B cell (primary cell): ENCODE measurements at regions not wholly inside any gene's neighbourhood (a gene's known extent, or its start where the extent isn't known, plus 50 kb on each side); places are given as distances from the start of the nearest gene placed in this dataset.

ENCODE experiments used
- EZH2 ChIP-seq: IDR thresholded peaks from 2 replicates; pipeline ENCODE4 v1.6.1; 2012; ENCODE audit warnings: borderline replicate concordance, low read depth, mild to moderate bottlenecking, moderate library complexity, low read length; ENCODE audit not compliant: insufficient read depth, poor library complexity, severe bottlenecking
- TF ChIP-seq, protein P1 (sequence below): fragments of 200-600 bp; IDR thresholded peaks from one replicate; pipeline ENCODE4 v1.8.0; 2022; ENCODE audit warnings: antibody characterized with exemption, mild to moderate bottlenecking

DNA sequence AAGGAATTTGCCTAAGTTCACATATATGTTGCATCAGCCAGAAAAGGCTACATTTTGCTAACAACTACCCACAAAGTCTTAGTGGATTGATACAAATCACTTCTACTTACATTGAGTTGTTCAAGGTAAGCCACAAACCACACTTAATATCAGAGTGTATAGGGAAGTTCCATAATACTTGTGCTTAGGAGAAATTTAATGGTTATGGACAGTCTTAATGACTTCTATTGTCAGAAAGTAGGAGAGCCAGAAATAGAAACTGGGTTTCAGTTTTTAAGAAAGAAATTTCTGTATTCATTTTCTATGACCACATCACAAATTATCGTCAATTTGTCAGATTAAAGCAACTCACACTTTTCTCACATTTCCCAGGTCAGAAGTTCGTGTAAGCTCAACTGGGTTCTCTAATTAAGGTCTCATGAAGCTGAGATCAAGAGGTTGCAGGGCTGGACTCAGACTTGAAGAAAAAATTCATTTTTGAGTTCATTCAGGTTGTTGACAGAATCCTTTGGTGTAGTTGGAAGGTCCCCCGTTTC lies 695.7 kb downstream of the CDH11 start:
- TF ChIP-seq, protein P1, sequence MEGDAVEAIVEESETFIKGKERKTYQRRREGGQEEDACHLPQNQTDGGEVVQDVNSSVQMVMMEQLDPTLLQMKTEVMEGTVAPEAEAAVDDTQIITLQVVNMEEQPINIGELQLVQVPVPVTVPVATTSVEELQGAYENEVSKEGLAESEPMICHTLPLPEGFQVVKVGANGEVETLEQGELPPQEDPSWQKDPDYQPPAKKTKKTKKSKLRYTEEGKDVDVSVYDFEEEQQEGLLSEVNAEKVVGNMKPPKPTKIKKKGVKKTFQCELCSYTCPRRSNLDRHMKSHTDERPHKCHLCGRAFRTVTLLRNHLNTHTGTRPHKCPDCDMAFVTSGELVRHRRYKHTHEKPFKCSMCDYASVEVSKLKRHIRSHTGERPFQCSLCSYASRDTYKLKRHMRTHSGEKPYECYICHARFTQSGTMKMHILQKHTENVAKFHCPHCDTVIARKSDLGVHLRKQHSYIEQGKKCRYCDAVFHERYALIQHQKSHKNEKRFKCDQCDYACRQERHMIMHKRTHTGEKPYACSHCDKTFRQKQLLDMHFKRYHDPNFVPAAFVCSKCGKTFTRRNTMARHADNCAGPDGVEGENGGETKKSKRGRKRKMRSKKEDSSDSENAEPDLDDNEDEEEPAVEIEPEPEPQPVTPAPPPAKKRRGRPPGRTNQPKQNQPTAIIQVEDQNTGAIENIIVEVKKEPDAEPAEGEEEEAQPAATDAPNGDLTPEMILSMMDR, result no peak
- TF ChIP-seq EZH2, result no peak
